ENCODE measurements at regions not wholly inside any gene's neighbourhood (a gene's known extent, or its start where the extent isn't known, plus 50 kb on each side); places are given as distances from the start of the nearest gene placed in this dataset.

DNA sequence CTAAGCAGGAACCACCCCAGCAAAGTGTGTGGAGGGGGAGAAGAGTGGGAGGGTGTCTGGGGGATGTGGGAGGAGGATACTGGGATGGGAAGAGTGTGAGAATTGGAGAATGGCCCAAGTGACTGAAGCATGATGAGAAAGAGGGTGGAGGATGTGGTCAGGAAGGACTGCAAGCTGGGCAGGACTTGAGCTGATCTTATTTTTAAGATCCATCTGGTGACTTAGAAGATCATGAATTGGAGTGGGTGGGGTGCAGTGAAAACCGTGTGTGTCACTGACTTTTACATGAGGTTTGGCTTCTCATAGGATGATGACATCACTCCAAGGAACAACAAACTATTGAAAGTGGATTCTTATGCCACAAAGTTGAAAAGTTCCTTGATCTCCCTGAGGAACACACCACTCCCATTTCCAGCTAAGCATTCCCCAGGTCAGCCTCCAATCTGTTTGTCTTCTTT, 287.5 kb downstream of the GALC start:
- Histone ChIP-seq H3K27ac (no peak overlapping the region), H3K27me3 (no peaks in the 10 kb centered on the region), H3K9me3 (no peaks in the 10 kb centered on the region), H3K4me3 (no peak overlapping the region), H3K4me1 (no peaks in the 10 kb centered on the region), H3K36me3 (no peaks in the 10 kb centered on the region)
- DNase-seq (ENCODE audit: low spot score in 2 of 2), result no peak
- TF ChIP-seq CTCF (IDR thresholded peaks at IDR 0.05), result no peak
- TF ChIP-seq POLR2A (IDR thresholded peaks at IDR 0.05), result no peak
- TF ChIP-seq EP300 (IDR thresholded peaks at IDR 0.05), result no peak
- WGBS, 2 donors, result 8 to 10% methylated on average over 1 of the region's 1 CpG

- Histone ChIP-seq H3K27ac (no peak overlapping the region), H3K36me3 (no peaks in the 10 kb centered on the region), H3K4me3 (no peak overlapping the region), H3K9me3 (no peaks in the 10 kb centered on the region), H3K27me3 (no peaks in the 10 kb centered on the region), H3K4me1 (no peaks in the 10 kb centered on the region)
- no peak for DNase-seq (ENCODE audit: low spot score in 2 of 2)
- TF ChIP-seq EP300 (IDR thresholded peaks at IDR 0.05) (no peak), CTCF (IDR thresholded peaks at IDR 0.05) (no peak), POLR2A (IDR thresholded peaks at IDR 0.05) (no peak)
- WGBS, 2 donors, result 70 to 80% methylated on average over 3 of the region's 3 CpGs
These were observed 294.5 kb downstream of the GALC start for GRCh38 chr14:87698481-87698880.

DNA sequence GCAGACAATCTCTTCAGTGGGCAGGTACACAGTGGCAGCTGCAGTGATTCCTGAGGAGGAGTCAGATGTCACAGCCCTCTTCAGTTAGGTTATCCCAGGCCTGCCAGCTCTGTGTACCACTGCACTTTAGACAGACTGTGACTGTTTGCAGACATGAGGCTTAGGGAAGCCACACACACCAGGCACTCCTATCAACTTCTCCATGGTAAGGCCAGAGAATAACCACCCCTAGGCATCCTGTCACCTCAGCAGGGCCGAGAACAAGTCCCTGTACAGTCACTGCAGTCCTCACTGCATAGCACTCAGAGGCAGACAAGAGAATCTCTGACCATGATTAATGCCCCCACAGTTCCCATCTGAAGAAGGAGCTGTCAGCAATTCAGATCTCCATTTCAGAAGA, 296.5 kb downstream of the GALC start:
- Histone ChIP-seq H3K36me3 (no peaks in the 10 kb centered on the region), H3K4me3 (no peak overlapping the region), H3K4me1 (no peaks in the 10 kb centered on the region), H3K9me3 (no peaks in the 10 kb centered on the region), H3K27me3 (no peaks in the 10 kb centered on the region), H3K27ac (no peak overlapping the region)
- WGBS, 2 donors, result 75 to 88% methylated on average over 1 of the region's 1 CpG
- no peak for DNase-seq (ENCODE audit: low spot score in 2 of 2)
- TF ChIP-seq CTCF (IDR thresholded peaks at IDR 0.05), result no peak

GRCh38 chr14:87691042-87691881, 301.7 kb downstream of the GALC start:
- Histone ChIP-seq H3K27me3 (no peaks in the 10 kb centered on the region), H3K9me3 (no peaks in the 10 kb centered on the region), H3K27ac (no peak overlapping the region), H3K4me3 (no peak overlapping the region), H3K36me3 (no peaks in the 10 kb centered on the region), H3K4me1 (peaks cover 0 to 9% (median 2%) of the 10 kb centered on the region in 4 donors)
- no peak for DNase-seq (ENCODE audit: low spot score in 2 of 2)
- WGBS, 2 donors, result 63 to 66% methylated on average over 15 of the region's 15 CpGs
- TF ChIP-seq EP300 (IDR thresholded peaks at IDR 0.05) (no peak), CTCF (IDR thresholded peaks at IDR 0.05) (no peak), POLR2A (IDR thresholded peaks at IDR 0.05) (no peak)

DNA sequence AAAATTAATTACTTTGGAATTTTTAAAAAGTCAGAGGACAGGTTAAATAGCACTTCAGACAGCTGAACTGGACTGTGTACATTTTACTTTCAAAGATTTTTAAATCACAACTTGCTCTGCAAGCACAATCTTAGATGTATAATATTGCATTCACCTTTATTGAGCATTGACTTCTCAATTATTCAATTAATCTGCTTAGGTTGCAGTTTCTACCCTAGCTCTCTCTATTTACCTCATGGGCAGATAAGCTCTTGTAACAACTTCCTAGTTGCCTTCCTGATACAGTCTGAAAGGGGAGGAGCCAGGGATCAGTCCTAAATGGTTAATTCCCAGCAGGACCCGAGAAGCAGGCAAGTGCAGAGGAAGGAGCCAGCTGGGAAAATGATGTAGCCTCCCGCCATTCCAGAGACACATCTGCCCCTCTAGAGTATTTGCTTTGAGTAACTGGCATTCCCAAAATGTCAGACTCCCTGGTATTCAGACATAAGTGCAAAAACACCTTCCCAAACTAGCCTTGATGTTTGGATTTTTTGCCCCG, 302.8 kb downstream of the GALC start:
- no peak for DNase-seq (ENCODE audit: low spot score in 2 of 2)
- no peak overlapping the region for H3K4me3 ChIP-seq

More for the DNA sequence above, 302.8 kb downstream of the GALC start:
- Histone ChIP-seq H3K36me3 (no peaks in the 10 kb centered on the region), H3K9me3 (no peaks in the 10 kb centered on the region), H3K27me3 (no peaks in the 10 kb centered on the region), H3K27ac (no peak overlapping the region), H3K4me1 (peaks cover 0 to 9% (median 2%) of the 10 kb centered on the region in 4 donors)
- 29 to 38% methylated on average over 3 of the region's 3 CpGs for WGBS, 2 donors
- no peak for TF ChIP-seq CTCF (IDR thresholded peaks at IDR 0.05)
